Ascending aorta (tissue), 2 donors: ENCODE measurements at regions not wholly inside any gene's neighbourhood (a gene's known extent, or its start where the extent isn't known, plus 50 kb on each side); places are given as distances from the start of the nearest gene placed in this dataset.

Experiments
- DNase-seq, 2 donors: peaks; one replicate each; pipeline ENCODE4 v3.0.0-alpha.2; 2019; ENCODE audit warnings: low spot score in 2 of 2
- H3K27ac ChIP-seq, 2 donors: fragments of 200-600 bp; sonication (generic); one replicate each; pipeline ENCODE4 v1.5.1; 2016 to 2017; ENCODE audit warnings: mild to moderate bottlenecking in 1 of 2
- H3K27me3 ChIP-seq: fragments of 200-600 bp; sonication (generic); one replicate; pipeline ENCODE4 v1.5.1; 2017
- H3K36me3 ChIP-seq, 2 donors: fragments of 200-600 bp; sonication (generic); one replicate each; pipeline ENCODE4 v1.5.1; 2016
- H3K4me1 ChIP-seq, 2 donors: fragments of 200-600 bp; sonication (generic); one replicate each; pipeline ENCODE4 v1.5.1; 2016 to 2017; ENCODE audit warnings: mild to moderate bottlenecking in 1 of 2
- H3K4me3 ChIP-seq, 2 donors: fragments of 200-600 bp; sonication (generic); one replicate each; pipeline ENCODE4 v1.5.1; 2016 to 2017; ENCODE audit warnings: mild to moderate bottlenecking in 1 of 2
- H3K9me3 ChIP-seq, 2 donors: fragments of 200-600 bp; sonication (generic); one replicate each; pipeline ENCODE4 v1.5.1; 2016
- intact Hi-C: fragments of 100-400 bp; cut with DNase I; formaldehyde crosslinking; loops from one replicate; pipeline ENCODE4 v1.15.1; 2023
- TF ChIP-seq, protein P1 (sequence below), 3 experiments: fragments of 200-600 bp in 2 of 3; fragments of 450-650 bp in 1 of 3; sonication (generic) in 2 of 3; IDR thresholded peaks; one replicate each; pipeline ENCODE4 v1.5.1; 2016 to 2019; ENCODE audit warnings: antibody characterized with exemption in 3 of 3, mild to moderate bottlenecking in 1 of 3, moderate library complexity in 1 of 3

DNA sequence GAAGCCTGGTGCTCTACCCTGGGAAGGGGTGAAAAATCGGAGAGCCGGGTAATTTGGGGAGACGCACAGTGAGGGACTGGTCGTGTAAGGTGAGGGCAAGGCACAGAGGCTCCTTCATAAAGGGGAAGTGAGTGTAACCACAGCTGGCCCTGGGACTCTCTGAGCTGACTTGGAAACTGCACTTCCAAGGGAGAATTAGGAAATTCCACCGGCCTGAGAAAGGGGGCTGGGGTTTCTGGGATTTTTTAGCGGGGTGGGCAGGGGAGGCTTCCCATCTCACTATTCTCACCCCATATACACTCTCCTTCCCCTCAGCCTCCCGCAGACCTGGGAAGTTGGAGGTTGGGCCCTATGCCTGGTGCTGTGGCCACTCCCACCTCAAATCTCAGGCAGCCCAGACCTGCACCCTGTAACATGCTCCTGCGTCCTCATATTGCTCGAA is 88.3 kb upstream of the IPO9 start:
- peak overlapping the region; percentile 89 to 98 for H3K4me3 ChIP-seq
- intact Hi-C loops = loop anchor here (5.0 kb wide), 1 partner anchor 37 kb away; no protein-coding TSS in a partner anchor
- TF ChIP-seq, protein P1, sequence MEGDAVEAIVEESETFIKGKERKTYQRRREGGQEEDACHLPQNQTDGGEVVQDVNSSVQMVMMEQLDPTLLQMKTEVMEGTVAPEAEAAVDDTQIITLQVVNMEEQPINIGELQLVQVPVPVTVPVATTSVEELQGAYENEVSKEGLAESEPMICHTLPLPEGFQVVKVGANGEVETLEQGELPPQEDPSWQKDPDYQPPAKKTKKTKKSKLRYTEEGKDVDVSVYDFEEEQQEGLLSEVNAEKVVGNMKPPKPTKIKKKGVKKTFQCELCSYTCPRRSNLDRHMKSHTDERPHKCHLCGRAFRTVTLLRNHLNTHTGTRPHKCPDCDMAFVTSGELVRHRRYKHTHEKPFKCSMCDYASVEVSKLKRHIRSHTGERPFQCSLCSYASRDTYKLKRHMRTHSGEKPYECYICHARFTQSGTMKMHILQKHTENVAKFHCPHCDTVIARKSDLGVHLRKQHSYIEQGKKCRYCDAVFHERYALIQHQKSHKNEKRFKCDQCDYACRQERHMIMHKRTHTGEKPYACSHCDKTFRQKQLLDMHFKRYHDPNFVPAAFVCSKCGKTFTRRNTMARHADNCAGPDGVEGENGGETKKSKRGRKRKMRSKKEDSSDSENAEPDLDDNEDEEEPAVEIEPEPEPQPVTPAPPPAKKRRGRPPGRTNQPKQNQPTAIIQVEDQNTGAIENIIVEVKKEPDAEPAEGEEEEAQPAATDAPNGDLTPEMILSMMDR (IDR thresholded peaks at IDR 0.05) = no peak
- peak overlapping the region; percentile 97 to 98 for H3K27ac ChIP-seq
- no peaks in the 10 kb centered on the region for H3K27me3 ChIP-seq
- H3K9me3 ChIP-seq = no peaks in the 10 kb centered on the region
- peaks cover 0 to 15% of the 10 kb centered on the region in 2 donors for H3K36me3 ChIP-seq
- peaks cover 14 to 58% of the 10 kb centered on the region in 2 donors for H3K4me1 ChIP-seq
- DNase-seq = no peak

DNA sequence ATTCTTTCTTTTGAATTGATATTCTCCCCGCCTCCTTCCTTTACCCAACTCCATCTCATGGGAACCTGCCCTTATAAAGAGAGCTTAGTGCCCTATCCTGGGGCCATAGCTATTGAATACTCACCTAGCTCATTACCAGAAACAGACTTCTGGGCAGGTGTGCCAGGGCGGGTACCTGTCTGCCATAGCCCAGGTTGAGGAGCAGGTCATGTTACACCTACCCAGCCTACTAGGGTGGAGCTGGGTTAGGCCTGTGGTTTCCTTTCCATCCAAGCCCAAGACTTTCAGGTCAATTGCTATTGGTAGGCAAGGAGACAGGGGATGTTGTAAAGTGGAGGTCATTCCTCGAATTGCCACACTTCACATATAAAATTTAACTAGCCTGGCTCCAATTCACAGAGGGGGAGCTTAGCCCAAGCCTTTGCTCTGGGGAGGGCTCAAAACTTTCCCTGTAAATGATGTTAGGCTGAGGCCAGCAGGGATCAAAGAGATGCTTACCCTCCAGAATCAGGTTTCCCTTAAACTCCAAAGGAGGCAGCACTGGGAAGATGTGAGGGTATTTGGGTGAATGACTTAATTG is 87.1 kb upstream of the IPO9 start:
- H3K4me1 ChIP-seq = peaks cover 17 to 67% of the 10 kb centered on the region in 2 donors
- TF ChIP-seq, protein P1 (IDR thresholded peaks at IDR 0.05) = no peak
- H3K9me3 ChIP-seq = no peaks in the 10 kb centered on the region
- H3K36me3 ChIP-seq = peaks cover 0 to 18% of the 10 kb centered on the region in 2 donors
- H3K27me3 ChIP-seq = no peaks in the 10 kb centered on the region
- peak overlapping the region; percentile 97 to 98 for H3K27ac ChIP-seq
- no peak for DNase-seq
- intact Hi-C loops = loop anchor here (5.0 kb wide), 1 partner anchor 35 kb away; no protein-coding TSS in a partner anchor
- H3K4me3 ChIP-seq = peak overlapping the region; percentile 89 to 98

DNA sequence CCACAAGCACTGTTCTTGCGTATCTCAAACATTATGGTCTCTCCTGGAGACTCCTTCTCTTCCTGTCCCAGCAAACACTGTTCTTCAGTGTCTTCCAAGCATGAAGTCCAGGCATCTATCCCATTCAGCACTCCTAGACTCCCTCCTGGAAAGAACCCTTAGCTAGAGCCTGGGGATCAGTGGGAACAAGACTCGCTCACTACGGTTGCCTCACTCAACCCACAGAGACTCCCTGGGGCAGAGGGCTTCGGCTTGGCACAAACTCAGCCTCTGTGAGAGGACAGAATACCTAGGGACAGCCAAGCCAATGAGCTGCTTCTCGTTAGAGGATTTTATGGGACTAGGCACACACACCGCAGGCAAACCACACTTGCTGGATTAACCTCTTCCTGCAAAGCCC is 86.5 kb upstream of the IPO9 start:
- Histone ChIP-seq H3K27ac (peak overlapping the region; percentile 97 to 98), H3K36me3 (peaks cover 0 to 18% of the 10 kb centered on the region in 2 donors), H3K9me3 (no peaks in the 10 kb centered on the region), H3K4me3 (peak overlapping the region; percentile 89 to 98), H3K27me3 (no peaks in the 10 kb centered on the region), H3K4me1 (peaks cover 14 to 67% of the 10 kb centered on the region in 2 donors)
- TF ChIP-seq, protein P1 (IDR thresholded peaks at IDR 0.05) = no peak
- intact Hi-C loops = loop anchor here (5.0 kb wide), 1 partner anchor 35 kb away; no protein-coding TSS in a partner anchor
- DNase-seq = no peak

DNA sequence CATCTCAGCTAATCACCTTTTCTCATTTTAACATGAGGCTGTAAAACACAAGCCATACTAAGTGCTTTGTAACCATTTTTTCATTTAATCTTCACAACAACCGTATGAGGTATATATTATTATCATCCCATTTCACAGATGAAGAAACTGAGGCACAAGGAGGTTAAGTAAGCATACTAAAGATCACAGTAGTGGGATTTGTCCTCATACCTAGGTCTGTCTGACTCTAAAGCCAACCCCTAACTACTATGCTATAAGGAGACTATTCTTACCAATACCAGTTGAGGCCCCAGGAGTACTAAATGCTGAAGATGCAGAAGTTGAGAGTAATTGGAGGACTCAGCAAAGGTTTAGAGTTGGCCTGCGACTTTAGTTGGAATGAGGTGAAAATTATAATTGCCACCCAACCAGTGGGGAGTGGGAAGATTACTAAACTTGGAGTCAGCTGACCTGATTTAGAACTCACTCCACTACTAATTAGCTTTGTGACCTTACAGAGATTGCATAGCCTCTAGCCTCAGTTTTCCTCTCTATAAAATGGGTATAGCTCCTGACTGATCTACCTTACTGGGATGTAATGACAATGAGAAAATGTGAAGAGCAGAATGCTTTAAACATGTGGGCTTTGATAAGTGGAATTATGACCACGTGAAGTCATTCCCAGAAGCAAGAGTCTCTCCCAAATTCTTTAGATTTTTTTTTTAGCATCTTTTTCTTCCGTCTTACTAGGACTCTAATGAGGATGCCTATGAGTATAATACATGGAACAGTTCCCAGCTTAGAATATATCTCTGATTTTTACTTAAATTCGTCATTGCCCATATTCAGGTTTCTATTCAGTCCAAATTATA is 85.8 kb upstream of the IPO9 start:
- peak overlapping the region; percentile 97 to 98 for H3K27ac ChIP-seq
- H3K4me1 ChIP-seq = peaks cover 12 to 67% of the 10 kb centered on the region in 2 donors
- H3K36me3 ChIP-seq = peaks cover 0 to 18% of the 10 kb centered on the region in 2 donors
- intact Hi-C loops = loop anchor here (5.0 kb wide), 1 partner anchor 34 kb away; no protein-coding TSS in a partner anchor
- H3K4me3 ChIP-seq = peak overlapping the region in 1 of 2 donors; percentile 98
- no peaks in the 10 kb centered on the region for H3K27me3 ChIP-seq
- H3K9me3 ChIP-seq = no peaks in the 10 kb centered on the region
- DNase-seq = no peak
- TF ChIP-seq, protein P1 (IDR thresholded peaks at IDR 0.05) = no peak

DNA sequence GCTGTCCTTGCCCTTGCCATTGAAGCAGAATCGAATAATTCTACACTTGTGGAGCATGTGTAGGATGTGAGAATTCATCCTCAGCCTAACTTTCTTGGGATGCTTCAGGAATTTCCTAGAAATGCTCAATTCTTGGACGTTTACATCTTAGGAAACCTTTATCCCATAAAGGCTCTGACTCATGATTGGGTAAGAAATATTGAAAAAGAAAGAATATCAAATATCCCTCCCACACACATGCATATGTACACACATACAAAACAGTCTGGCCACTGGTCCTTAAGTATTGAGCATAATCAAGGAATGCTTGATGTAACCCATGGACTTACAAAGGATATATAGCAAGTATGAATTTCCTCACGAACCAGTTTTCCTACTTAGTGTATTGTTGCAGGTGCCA is 83.9 kb upstream of the IPO9 start:
- DNase-seq = no peak
- no peaks in the 10 kb centered on the region for H3K9me3 ChIP-seq
- peaks cover 0 to 18% of the 10 kb centered on the region in 2 donors for H3K36me3 ChIP-seq
- TF ChIP-seq, protein P1 (IDR thresholded peaks at IDR 0.05) = no peak
- no peak overlapping the region for H3K4me3 ChIP-seq
- no peaks in the 10 kb centered on the region for H3K27me3 ChIP-seq
- peak overlapping the region; percentile 97 to 98 for H3K27ac ChIP-seq
- intact Hi-C loops = no loop called here
- H3K4me1 ChIP-seq = peaks cover 22 to 75% of the 10 kb centered on the region in 2 donors
